CD4-positive, alpha-beta T cell (primary cell): ENCODE measurements at regions not wholly inside any gene's neighbourhood (a gene's known extent, or its start where the extent isn't known, plus 50 kb on each side); places are given as distances from the start of the nearest gene placed in this dataset.

Experiments
- ATAC-seq: fragments of 200-7000 bp; cut with Tn5 transposase; one replicate; pipeline ENCODE4 v1.10.0; 2022; ENCODE audit warnings: mild to moderate bottlenecking; ENCODE audit not compliant: poor library complexity
- CTCF ChIA-PET: fragments of 350-600 bp; sonication (Branson Sonifier 250); formaldehyde crosslinking; loops from one replicate; lab custom pipeline; 2021; ENCODE audit warnings: antibody characterized with exemption, inconsistent platforms; lab: Charles Lee
- POLR2A ChIA-PET: fragments of 350-600 bp; sonication (Branson Sonifier 250); formaldehyde crosslinking; loops from one replicate; lab custom pipeline; 2021; ENCODE audit warnings: antibody characterized with exemption, inconsistent platforms; lab: Charles Lee
- DNase-seq, 14 experiments: peaks; one replicate each; pipeline ENCODE4 v3.0.0-alpha.2; 2013 to 2020; ENCODE audit warnings: mixed read lengths in 2 of 14
- H3K27ac ChIP-seq, 2 donors: one replicate each; pipeline versions ENCODE4 v1.5.1 to v1.7.0; 2013; ENCODE audit warnings: low read length in 2 of 2, low read depth in 1 of 2, mild to moderate bottlenecking in 1 of 2
- H3K27me3 ChIP-seq, 2 experiments: 1 replicate in 1 of 2; 2 replicates in 1 of 2; pipeline versions ENCODE4 v1.6.1 to v1.7.0; 2013; ENCODE audit warnings: low read length in 2 of 2, control low read depth in 1 of 2, mild to moderate bottlenecking in 1 of 2, moderate library complexity in 1 of 2; ENCODE audit not compliant: insufficient read depth in 2 of 2, control insufficient read depth in 1 of 2
- H3K36me3 ChIP-seq: one replicate; pipeline ENCODE4 v1.6.1; 2013; ENCODE audit warnings: low read length, control low read depth; ENCODE audit not compliant: insufficient read depth
- H3K4me1 ChIP-seq: one replicate; pipeline ENCODE4 v1.6.1; 2013; ENCODE audit warnings: low read length, control low read depth; ENCODE audit not compliant: insufficient read depth
- H3K4me3 ChIP-seq: one replicate; pipeline ENCODE4 v1.5.1; 2013; ENCODE audit warnings: mild to moderate bottlenecking, low read length, moderate library complexity
- H3K9me3 ChIP-seq, 2 experiments: 1 replicate in 1 of 2; 2 replicates in 1 of 2; pipeline versions ENCODE4 v1.6.1 to v1.7.0; 2013; ENCODE audit warnings: low read length in 2 of 2, mild to moderate bottlenecking in 2 of 2, control low read depth in 1 of 2, moderate library complexity in 1 of 2; ENCODE audit not compliant: control insufficient read depth in 1 of 2, insufficient read depth in 1 of 2
- H3K27ac Mint-ChIP-seq: one replicate; pipeline ENCODE4 v1.8.0; 2020; ENCODE audit warnings: mixed read lengths
- H3K27me3 Mint-ChIP-seq: one replicate; pipeline ENCODE4 v1.8.0; 2021; ENCODE audit warnings: mixed read lengths
- H3K36me3 Mint-ChIP-seq: one replicate; pipeline ENCODE4 v1.8.0; 2021; ENCODE audit warnings: low read depth, mixed read lengths
- H3K4me1 Mint-ChIP-seq: one replicate; pipeline ENCODE4 v1.8.0; 2021; ENCODE audit warnings: low read depth, mixed read lengths
- H3K4me3 Mint-ChIP-seq: one replicate; pipeline ENCODE4 v1.8.0; 2020; ENCODE audit warnings: mild to moderate bottlenecking, mixed read lengths
- H3K9me3 Mint-ChIP-seq: one replicate; pipeline ENCODE4 v1.8.0; 2020; ENCODE audit warnings: mixed read lengths
- intact Hi-C, 2 experiments: fragments of 100-400 bp; cut with DNase I in 1 of 2; cut with micrococcal nuclease in 1 of 2; formaldehyde crosslinking; loops; one replicate each; pipeline versions ENCODE4 v1.15.1 to v1.9.0; 2023 to 2025; cut with DNase I, micrococcal nuclease
- TF ChIP-seq, protein P1 (sequence below): fragments of 200-600 bp; IDR thresholded peaks from one replicate; pipeline ENCODE4 v1.8.0; 2022; ENCODE audit warnings: antibody characterized with exemption, mild to moderate bottlenecking

DNA sequence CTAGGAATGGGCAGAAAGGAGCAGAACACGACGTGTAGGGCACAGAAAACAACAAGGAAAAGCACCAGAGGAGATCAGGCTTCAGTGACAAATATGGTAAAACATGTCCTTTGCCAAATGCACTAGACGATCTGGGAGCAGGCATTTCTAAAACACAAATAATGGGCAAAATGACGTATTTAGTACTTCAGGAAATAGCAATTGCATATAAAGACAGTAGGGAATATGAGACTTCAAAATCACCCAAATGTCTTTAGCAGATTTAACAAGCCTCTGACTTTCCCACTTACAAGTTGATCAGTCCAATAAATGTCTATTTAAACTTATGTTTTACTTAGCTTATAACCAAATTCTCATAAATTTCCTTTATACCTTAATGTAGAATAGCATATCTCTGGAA lies 969.6 kb upstream of the C9orf72 start:
- ChIA-PET CTCF (no interaction called here), POLR2A (no interaction called here)
- no peak overlapping the region for H3K27ac Mint-ChIP-seq
- DNase-seq (no peak), ATAC-seq (no peak)
- no peaks in the 10 kb centered on the region for H3K36me3 Mint-ChIP-seq
- Histone ChIP-seq H3K27me3 (no peaks in the 10 kb centered on the region), H3K4me3 (no peak overlapping the region), H3K4me1 (no peaks in the 10 kb centered on the region), H3K27ac (no peak overlapping the region), H3K9me3 (peaks cover 0 to 3% of the 10 kb centered on the region in 2 experiments), H3K36me3 (no peaks in the 10 kb centered on the region)
- no peak overlapping the region for H3K4me3 Mint-ChIP-seq
- no peaks in the 10 kb centered on the region for H3K4me1 Mint-ChIP-seq
- H3K9me3 Mint-ChIP-seq = peaks cover 3% of the 10 kb centered on the region
- TF ChIP-seq, protein P1, sequence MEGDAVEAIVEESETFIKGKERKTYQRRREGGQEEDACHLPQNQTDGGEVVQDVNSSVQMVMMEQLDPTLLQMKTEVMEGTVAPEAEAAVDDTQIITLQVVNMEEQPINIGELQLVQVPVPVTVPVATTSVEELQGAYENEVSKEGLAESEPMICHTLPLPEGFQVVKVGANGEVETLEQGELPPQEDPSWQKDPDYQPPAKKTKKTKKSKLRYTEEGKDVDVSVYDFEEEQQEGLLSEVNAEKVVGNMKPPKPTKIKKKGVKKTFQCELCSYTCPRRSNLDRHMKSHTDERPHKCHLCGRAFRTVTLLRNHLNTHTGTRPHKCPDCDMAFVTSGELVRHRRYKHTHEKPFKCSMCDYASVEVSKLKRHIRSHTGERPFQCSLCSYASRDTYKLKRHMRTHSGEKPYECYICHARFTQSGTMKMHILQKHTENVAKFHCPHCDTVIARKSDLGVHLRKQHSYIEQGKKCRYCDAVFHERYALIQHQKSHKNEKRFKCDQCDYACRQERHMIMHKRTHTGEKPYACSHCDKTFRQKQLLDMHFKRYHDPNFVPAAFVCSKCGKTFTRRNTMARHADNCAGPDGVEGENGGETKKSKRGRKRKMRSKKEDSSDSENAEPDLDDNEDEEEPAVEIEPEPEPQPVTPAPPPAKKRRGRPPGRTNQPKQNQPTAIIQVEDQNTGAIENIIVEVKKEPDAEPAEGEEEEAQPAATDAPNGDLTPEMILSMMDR = no peak
- intact Hi-C loops = no loop called here
- no peaks in the 10 kb centered on the region for H3K27me3 Mint-ChIP-seq

DNA sequence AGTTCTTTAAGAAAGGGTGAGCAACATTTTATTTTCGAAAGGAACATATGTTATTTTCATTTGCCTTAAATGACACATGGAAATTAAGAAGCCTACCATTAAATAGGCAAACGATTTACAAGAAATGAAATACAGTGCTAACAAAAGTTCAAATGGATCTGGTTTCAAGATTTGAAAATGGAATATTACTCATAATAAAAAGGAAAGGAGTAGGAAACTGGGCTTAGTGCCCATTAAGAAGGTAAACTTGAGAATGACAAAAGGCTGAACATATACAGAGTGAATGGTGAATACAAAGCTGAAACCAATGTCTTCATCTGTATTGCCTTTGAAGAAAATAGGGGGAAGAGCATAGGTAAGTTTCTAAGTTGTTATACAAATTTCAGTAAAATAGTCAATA lies 974.2 kb upstream of the C9orf72 start:
- no peak overlapping the region for H3K27ac Mint-ChIP-seq
- Histone ChIP-seq H3K27me3 (no peaks in the 10 kb centered on the region), H3K27ac (no peak overlapping the region), H3K36me3 (no peaks in the 10 kb centered on the region), H3K4me1 (no peaks in the 10 kb centered on the region), H3K9me3 (peaks cover 0 to 4% of the 10 kb centered on the region in 2 experiments), H3K4me3 (no peak overlapping the region)
- TF ChIP-seq, protein P1 = no peak
- H3K9me3 Mint-ChIP-seq = peaks cover 3% of the 10 kb centered on the region
- CTCF ChIA-PET = no interaction called here
- ATAC-seq (no peak), DNase-seq (no peak)
- no peaks in the 10 kb centered on the region for H3K36me3 Mint-ChIP-seq
- intact Hi-C loops = no loop called here
- POLR2A ChIA-PET = no interaction called here
- no peaks in the 10 kb centered on the region for H3K4me1 Mint-ChIP-seq
- no peaks in the 10 kb centered on the region for H3K27me3 Mint-ChIP-seq
- no peak overlapping the region for H3K4me3 Mint-ChIP-seq

DNA sequence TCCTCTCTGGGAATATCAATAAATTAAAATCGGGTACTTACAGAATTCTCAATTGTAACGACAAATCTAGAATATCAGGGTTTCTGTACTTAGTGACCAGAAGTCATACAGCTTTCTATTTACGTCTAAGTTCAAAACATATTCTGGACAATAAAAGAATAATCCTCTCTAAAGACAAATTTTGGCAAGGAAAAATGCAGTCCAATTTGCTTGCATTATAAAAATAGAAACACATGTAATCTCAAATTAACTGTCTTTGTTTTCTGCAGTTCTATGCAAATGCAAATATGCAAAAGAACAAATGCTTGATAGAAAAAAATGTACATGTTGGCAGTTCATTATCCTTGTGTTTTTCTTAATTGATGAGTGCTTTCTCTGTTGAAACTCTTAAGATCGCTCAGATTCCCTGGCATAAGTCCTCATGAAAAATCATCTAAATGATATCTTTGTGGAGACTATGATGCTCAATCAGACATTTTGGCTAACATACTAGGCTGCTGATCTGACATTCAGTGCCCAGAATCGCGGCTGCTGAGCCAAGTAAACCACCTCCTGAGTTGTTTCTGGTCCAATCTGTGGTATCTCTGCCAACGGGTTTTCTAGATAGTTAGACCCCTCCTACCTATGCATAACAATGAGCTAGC lies 990.1 kb upstream of the C9orf72 start:
- Mint-ChIP-seq H3K9me3 (peaks cover 2% of the 10 kb centered on the region), H3K36me3 (no peaks in the 10 kb centered on the region), H3K4me3 (no peak overlapping the region), H3K27ac (no peak overlapping the region), H3K4me1 (no peaks in the 10 kb centered on the region), H3K27me3 (no peaks in the 10 kb centered on the region)
- H3K36me3 ChIP-seq = no peaks in the 10 kb centered on the region
- ChIA-PET CTCF (no interaction called here), POLR2A (no interaction called here)
- intact Hi-C loops = no loop called here
- ATAC-seq = no peak
- TF ChIP-seq, protein P1 = no peak
- H3K4me3 ChIP-seq = no peak overlapping the region
- no peak for DNase-seq
- H3K27me3 ChIP-seq = no peaks in the 10 kb centered on the region
- H3K9me3 ChIP-seq = peaks cover 0 to 7% of the 10 kb centered on the region in 2 experiments
- no peak overlapping the region for H3K27ac ChIP-seq
- H3K4me1 ChIP-seq = no peaks in the 10 kb centered on the region
